ENCODE measurements at regions not wholly inside any gene's neighbourhood (a gene's known extent, or its start where the extent isn't known, plus 50 kb on each side); places are given as distances from the start of the nearest gene placed in this dataset.

GRCh38 chr9:27844797-27845196 is 271.5 kb upstream of the C9orf72 start:
- no peak overlapping the region for H3K4me3 ChIP-seq (ENCODE audit: control insufficient read depth in 1 of 7, extremely low read depth in 1 of 7, insufficient read depth in 4 of 7, low read depth in 2 of 7, low read length in 6 of 7)
- H3K27me3 ChIP-seq (replicated peaks in 2 of 5; ENCODE audit: control insufficient read depth in 4 of 5, insufficient read depth in 5 of 5, low read length in 4 of 5), result peaks cover 0 to 2% (median 0%) of the 10 kb centered on the region in 5 experiments
- H3K4me1 ChIP-seq (ENCODE audit: control extremely low read depth in 1 of 4, control insufficient read depth in 4 of 4, insufficient read depth in 4 of 4, low read length in 3 of 4), result no peaks in the 10 kb centered on the region
- ChIA-PET POLR2A (no interaction called here), CTCF (interaction anchor here (1.6 kb wide), 1 partner anchor 9 kb away, joined by 4 read pairs; no protein-coding TSS in a partner anchor)
- no peak for DNase-seq
- H3K27ac ChIP-seq (ENCODE audit: insufficient read depth in 1 of 2, low read depth in 1 of 2, low read length in 2 of 2, poor library complexity in 1 of 2, severe bottlenecking in 2 of 2), result no peak overlapping the region
- H3K9me3 ChIP-seq (ENCODE audit: control extremely low read depth in 1 of 5, control insufficient read depth in 4 of 5, insufficient read depth in 2 of 5, low read depth in 1 of 5, low read length in 4 of 5), result no peaks in the 10 kb centered on the region
- WGBS (ENCODE audit: insufficient coverage), result 92% methylated on average over 1 of the region's 1 CpG
- H3K36me3 ChIP-seq (ENCODE audit: control insufficient read depth in 4 of 4, insufficient read depth in 4 of 4, low read length in 3 of 4), result no peaks in the 10 kb centered on the region

- no peak for DNase-seq
- Histone ChIP-seq H3K27ac (ENCODE audit: insufficient read depth in 1 of 2, low read depth in 1 of 2, low read length in 2 of 2, poor library complexity in 1 of 2, severe bottlenecking in 2 of 2) (no peak overlapping the region), H3K27me3 (replicated peaks in 2 of 5; ENCODE audit: control insufficient read depth in 4 of 5, insufficient read depth in 5 of 5, low read length in 4 of 5) (peaks cover 0 to 2% (median 0%) of the 10 kb centered on the region in 5 experiments), H3K9me3 (ENCODE audit: control extremely low read depth in 1 of 5, control insufficient read depth in 4 of 5, insufficient read depth in 2 of 5, low read depth in 1 of 5, low read length in 4 of 5) (no peaks in the 10 kb centered on the region), H3K36me3 (ENCODE audit: control insufficient read depth in 4 of 4, insufficient read depth in 4 of 4, low read length in 3 of 4) (no peaks in the 10 kb centered on the region), H3K4me1 (ENCODE audit: control extremely low read depth in 1 of 4, control insufficient read depth in 4 of 4, insufficient read depth in 4 of 4, low read length in 3 of 4) (no peaks in the 10 kb centered on the region), H3K4me3 (ENCODE audit: control insufficient read depth in 1 of 7, extremely low read depth in 1 of 7, insufficient read depth in 4 of 7, low read depth in 2 of 7, low read length in 6 of 7) (no peak overlapping the region)
- POLR2A ChIA-PET, result interaction anchor here (0.8 kb wide), 1 partner anchor 14 kb away, joined by 4 read pairs; no protein-coding TSS in a partner anchor
- CTCF ChIA-PET, result no interaction called here
These were observed 274.1 kb upstream of the C9orf72 start for GRCh38 chr9:27847380-27847779.

- 100% methylated on average over 1 of the region's 1 CpG for WGBS (ENCODE audit: insufficient coverage)
- no peak overlapping the region for H3K27ac ChIP-seq (ENCODE audit: insufficient read depth in 1 of 2, low read depth in 1 of 2, low read length in 2 of 2, poor library complexity in 1 of 2, severe bottlenecking in 2 of 2)
- CTCF ChIA-PET, result no interaction called here
These were observed 274.5 kb upstream of the C9orf72 start for GRCh38 chr9:27847818-27848217.

GRCh38 chr9:27848315-27848714 is 275.0 kb upstream of the C9orf72 start:
- Histone ChIP-seq H3K9me3 (ENCODE audit: control extremely low read depth in 1 of 5, control insufficient read depth in 4 of 5, insufficient read depth in 2 of 5, low read depth in 1 of 5, low read length in 4 of 5) (no peaks in the 10 kb centered on the region), H3K4me1 (ENCODE audit: control extremely low read depth in 1 of 4, control insufficient read depth in 4 of 4, insufficient read depth in 4 of 4, low read length in 3 of 4) (no peaks in the 10 kb centered on the region), H3K27me3 (replicated peaks in 2 of 5; ENCODE audit: control insufficient read depth in 4 of 5, insufficient read depth in 5 of 5, low read length in 4 of 5) (peaks cover 0 to 2% (median 0%) of the 10 kb centered on the region in 5 experiments), H3K36me3 (ENCODE audit: control insufficient read depth in 4 of 4, insufficient read depth in 4 of 4, low read length in 3 of 4) (no peaks in the 10 kb centered on the region), H3K4me3 (ENCODE audit: control insufficient read depth in 1 of 7, extremely low read depth in 1 of 7, insufficient read depth in 4 of 7, low read depth in 2 of 7, low read length in 6 of 7) (no peak overlapping the region), H3K27ac (ENCODE audit: insufficient read depth in 1 of 2, low read depth in 1 of 2, low read length in 2 of 2, poor library complexity in 1 of 2, severe bottlenecking in 2 of 2) (no peak overlapping the region)
- CTCF ChIA-PET, result no interaction called here
- POLR2A ChIA-PET, result no interaction called here
- DNase-seq, result no peak
- WGBS (ENCODE audit: insufficient coverage), result no CpG with 5 or more reads among the region's 2 CpGs

More at GRCh38 chr9:27847818-27848217, 274.5 kb upstream of the C9orf72 start:
- POLR2A ChIA-PET, result interaction anchor here (0.8 kb wide), 1 partner anchor 13 kb away, joined by 4 read pairs; no protein-coding TSS in a partner anchor
- no peaks in the 10 kb centered on the region for H3K36me3 ChIP-seq (ENCODE audit: control insufficient read depth in 4 of 4, insufficient read depth in 4 of 4, low read length in 3 of 4)
- H3K9me3 ChIP-seq (ENCODE audit: control extremely low read depth in 1 of 5, control insufficient read depth in 4 of 5, insufficient read depth in 2 of 5, low read depth in 1 of 5, low read length in 4 of 5), result no peaks in the 10 kb centered on the region
- H3K4me1 ChIP-seq (ENCODE audit: control extremely low read depth in 1 of 4, control insufficient read depth in 4 of 4, insufficient read depth in 4 of 4, low read length in 3 of 4), result no peaks in the 10 kb centered on the region
- no peak for DNase-seq
- H3K4me3 ChIP-seq (ENCODE audit: control insufficient read depth in 1 of 7, extremely low read depth in 1 of 7, insufficient read depth in 4 of 7, low read depth in 2 of 7, low read length in 6 of 7), result no peak overlapping the region
- H3K27me3 ChIP-seq (replicated peaks in 2 of 5; ENCODE audit: control insufficient read depth in 4 of 5, insufficient read depth in 5 of 5, low read length in 4 of 5), result peaks cover 0 to 2% (median 0%) of the 10 kb centered on the region in 5 experiments

GRCh38 chr9:27851858-27852257 is 278.6 kb upstream of the C9orf72 start:
- 0% methylated on average over 1 of the region's 1 CpG for WGBS (ENCODE audit: insufficient coverage)
- no peak overlapping the region for H3K4me3 ChIP-seq (ENCODE audit: control insufficient read depth in 1 of 7, extremely low read depth in 1 of 7, insufficient read depth in 4 of 7, low read depth in 2 of 7, low read length in 6 of 7)
- H3K4me1 ChIP-seq (ENCODE audit: control extremely low read depth in 1 of 4, control insufficient read depth in 4 of 4, insufficient read depth in 4 of 4, low read length in 3 of 4), result no peaks in the 10 kb centered on the region
- H3K36me3 ChIP-seq (ENCODE audit: control insufficient read depth in 4 of 4, insufficient read depth in 4 of 4, low read length in 3 of 4), result no peaks in the 10 kb centered on the region
- no peak for DNase-seq
- H3K9me3 ChIP-seq (ENCODE audit: control extremely low read depth in 1 of 5, control insufficient read depth in 4 of 5, insufficient read depth in 2 of 5, low read depth in 1 of 5, low read length in 4 of 5), result no peaks in the 10 kb centered on the region
- ChIA-PET POLR2A (no interaction called here), CTCF (no interaction called here)
- H3K27me3 ChIP-seq (replicated peaks in 2 of 5; ENCODE audit: control insufficient read depth in 4 of 5, insufficient read depth in 5 of 5, low read length in 4 of 5), result no peaks in the 10 kb centered on the region
- H3K27ac ChIP-seq (ENCODE audit: insufficient read depth in 1 of 2, low read depth in 1 of 2, low read length in 2 of 2, poor library complexity in 1 of 2, severe bottlenecking in 2 of 2), result no peak overlapping the region

- H3K36me3 ChIP-seq (ENCODE audit: control insufficient read depth in 4 of 4, insufficient read depth in 4 of 4, low read length in 3 of 4), result no peaks in the 10 kb centered on the region
- H3K4me3 ChIP-seq (ENCODE audit: control insufficient read depth in 1 of 7, extremely low read depth in 1 of 7, insufficient read depth in 4 of 7, low read depth in 2 of 7, low read length in 6 of 7), result no peak overlapping the region
- H3K27me3 ChIP-seq (replicated peaks in 2 of 5; ENCODE audit: control insufficient read depth in 4 of 5, insufficient read depth in 5 of 5, low read length in 4 of 5), result no peaks in the 10 kb centered on the region
- DNase-seq, result no peak
- 100% methylated on average over 2 of the region's 6 CpGs for WGBS (ENCODE audit: insufficient coverage)
- H3K27ac ChIP-seq (ENCODE audit: insufficient read depth in 1 of 2, low read depth in 1 of 2, low read length in 2 of 2, poor library complexity in 1 of 2, severe bottlenecking in 2 of 2), result no peak overlapping the region
- no peaks in the 10 kb centered on the region for H3K4me1 ChIP-seq (ENCODE audit: control extremely low read depth in 1 of 4, control insufficient read depth in 4 of 4, insufficient read depth in 4 of 4, low read length in 3 of 4)
- ChIA-PET POLR2A (no interaction called here), CTCF (no interaction called here)
- no peaks in the 10 kb centered on the region for H3K9me3 ChIP-seq (ENCODE audit: control extremely low read depth in 1 of 5, control insufficient read depth in 4 of 5, insufficient read depth in 2 of 5, low read depth in 1 of 5, low read length in 4 of 5)
These were observed 280.2 kb upstream of the C9orf72 start for GRCh38 chr9:27853529-27853928.

GRCh38 chr9:27856054-27856453 is 282.8 kb upstream of the C9orf72 start:
- Histone ChIP-seq H3K4me3 (ENCODE audit: control insufficient read depth in 1 of 7, extremely low read depth in 1 of 7, insufficient read depth in 4 of 7, low read depth in 2 of 7, low read length in 6 of 7) (no peak overlapping the region), H3K27me3 (replicated peaks in 2 of 5; ENCODE audit: control insufficient read depth in 4 of 5, insufficient read depth in 5 of 5, low read length in 4 of 5) (no peaks in the 10 kb centered on the region), H3K9me3 (ENCODE audit: control extremely low read depth in 1 of 5, control insufficient read depth in 4 of 5, insufficient read depth in 2 of 5, low read depth in 1 of 5, low read length in 4 of 5) (no peaks in the 10 kb centered on the region), H3K27ac (ENCODE audit: insufficient read depth in 1 of 2, low read depth in 1 of 2, low read length in 2 of 2, poor library complexity in 1 of 2, severe bottlenecking in 2 of 2) (no peak overlapping the region), H3K36me3 (ENCODE audit: control insufficient read depth in 4 of 4, insufficient read depth in 4 of 4, low read length in 3 of 4) (no peaks in the 10 kb centered on the region), H3K4me1 (ENCODE audit: control extremely low read depth in 1 of 4, control insufficient read depth in 4 of 4, insufficient read depth in 4 of 4, low read length in 3 of 4) (no peaks in the 10 kb centered on the region)
- no peak for DNase-seq
- ChIA-PET CTCF (interaction anchor here (0.6 kb wide), 1 partner anchor 38 kb away, joined by 3 read pairs; no protein-coding TSS in a partner anchor), POLR2A (no interaction called here)
- WGBS (ENCODE audit: insufficient coverage), result 85% methylated on average over 2 of the region's 2 CpGs
